Embryonic facial prominence (tissue), 1 donor: ENCODE measurements at regions not wholly inside any gene's neighbourhood (a gene's known extent, or its start where the extent isn't known, plus 50 kb on each side); places are given as distances from the start of the nearest gene placed in this dataset.

Experiments
- DNase-seq: peaks from one replicate; pipeline ENCODE4 v3.0.0-alpha.2; 2016; ENCODE audit errors: extremely low spot score

DNA sequence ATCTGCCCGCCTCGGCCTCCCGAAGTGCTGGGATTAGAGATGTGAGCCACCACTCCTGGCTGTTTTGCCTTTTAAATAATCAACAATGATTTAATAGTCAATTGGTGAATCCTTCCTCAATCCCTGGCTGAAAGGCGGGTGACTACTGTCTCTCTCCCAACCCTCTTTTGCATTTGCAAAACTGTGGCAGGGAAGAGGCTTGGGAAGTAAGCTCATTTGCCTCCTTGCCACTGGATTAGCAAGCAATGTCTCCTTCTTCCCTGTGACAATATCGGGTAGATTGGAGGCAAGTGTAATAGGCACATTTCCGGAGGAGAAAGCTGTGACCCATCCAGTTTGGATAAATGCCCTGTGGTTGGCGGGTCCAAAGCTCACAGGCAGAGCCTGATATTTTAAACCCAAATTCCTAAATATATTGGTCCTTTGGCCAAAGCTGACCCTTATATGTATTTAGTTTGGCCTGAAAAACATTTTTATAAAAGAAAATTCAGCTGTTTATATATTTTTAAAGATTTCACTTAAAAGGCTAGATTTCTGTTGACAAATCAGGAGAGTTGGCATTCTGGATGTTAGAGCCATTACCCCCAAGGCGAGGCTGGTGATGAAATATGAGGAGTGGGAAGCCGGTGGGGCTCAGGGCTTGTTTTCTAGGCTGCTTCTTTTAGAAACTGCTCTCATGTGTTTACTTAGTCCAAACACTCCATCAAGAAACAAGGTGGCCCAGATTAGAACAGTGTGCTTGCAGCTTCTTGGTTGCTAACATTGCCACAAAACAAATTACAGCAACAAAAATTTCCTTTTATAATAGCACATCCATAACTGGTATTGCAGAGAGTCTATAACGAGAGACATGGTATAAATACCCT, 646.9 kb upstream of the TMEM132C start:
- no peak for DNase-seq

DNA sequence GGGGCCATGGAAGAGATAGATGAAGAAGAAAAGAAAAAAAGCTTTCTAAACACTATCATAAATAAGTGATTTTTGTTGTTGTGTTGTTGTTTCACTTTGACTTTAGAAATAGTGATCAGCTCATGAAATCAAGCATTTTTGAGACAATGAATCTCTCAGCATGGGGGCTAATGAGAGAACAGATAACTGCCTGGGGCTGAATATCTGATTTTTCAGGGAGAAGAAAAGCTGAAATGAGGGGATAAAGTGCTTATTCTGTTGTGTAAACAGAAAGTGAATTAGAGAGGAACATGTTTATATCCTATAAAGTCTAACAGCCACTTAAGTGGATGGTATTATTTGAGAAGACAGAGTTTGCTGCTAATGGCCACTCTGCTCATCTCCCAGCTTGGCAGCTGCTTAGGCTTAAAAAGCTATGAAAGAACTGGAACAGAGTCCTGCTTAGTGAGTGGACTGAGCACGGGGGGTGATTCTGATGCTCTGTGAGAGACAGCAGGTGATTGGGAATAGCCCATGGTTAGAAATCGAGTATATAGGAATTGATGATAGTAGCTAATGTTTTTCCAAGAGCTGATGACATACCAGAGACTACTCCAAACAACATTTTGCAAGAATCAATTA, 646.1 kb upstream of the TMEM132C start:
- DNase-seq = no peak

DNA sequence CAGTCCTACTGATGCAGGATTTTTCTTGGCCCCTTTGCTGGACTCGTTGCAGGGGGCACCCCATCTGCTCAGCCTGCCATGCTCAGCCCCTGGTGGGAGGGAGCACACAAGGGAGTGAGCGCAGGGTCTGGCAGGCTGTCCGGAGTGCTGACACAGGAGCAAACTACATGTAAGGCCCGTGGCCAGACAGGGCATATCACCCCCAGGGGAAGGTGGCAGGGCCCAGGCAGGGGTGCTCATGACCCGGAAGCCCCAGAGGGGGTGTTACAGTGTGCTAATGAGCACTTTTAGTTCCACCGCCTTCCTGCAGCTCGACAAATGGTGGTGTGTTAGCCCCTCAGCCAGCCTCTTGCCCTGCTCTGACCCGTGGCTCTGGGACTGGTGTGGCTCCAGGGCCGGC, 645.6 kb upstream of the TMEM132C start:
- no peak for DNase-seq

DNA sequence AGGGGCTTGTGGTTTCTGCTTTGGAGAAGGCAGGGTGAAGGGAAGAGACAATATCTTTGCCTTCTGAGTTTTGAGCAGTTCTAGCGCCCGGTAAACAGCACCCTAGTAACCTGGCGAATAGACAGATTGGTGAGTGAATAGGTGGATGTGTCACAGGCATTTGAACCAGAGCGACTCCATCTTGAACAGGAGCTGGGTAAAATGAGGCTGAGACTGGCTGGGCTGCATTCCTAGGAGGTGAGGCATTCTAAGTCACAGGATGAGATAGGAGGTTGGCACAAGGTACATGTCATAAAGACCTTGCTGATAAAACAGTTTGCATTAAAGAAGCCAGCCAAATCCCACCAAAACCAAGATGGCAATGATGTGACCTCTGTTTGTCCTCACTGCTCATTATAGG, 643.6 kb upstream of the TMEM132C start:
- no peak for DNase-seq

DNA sequence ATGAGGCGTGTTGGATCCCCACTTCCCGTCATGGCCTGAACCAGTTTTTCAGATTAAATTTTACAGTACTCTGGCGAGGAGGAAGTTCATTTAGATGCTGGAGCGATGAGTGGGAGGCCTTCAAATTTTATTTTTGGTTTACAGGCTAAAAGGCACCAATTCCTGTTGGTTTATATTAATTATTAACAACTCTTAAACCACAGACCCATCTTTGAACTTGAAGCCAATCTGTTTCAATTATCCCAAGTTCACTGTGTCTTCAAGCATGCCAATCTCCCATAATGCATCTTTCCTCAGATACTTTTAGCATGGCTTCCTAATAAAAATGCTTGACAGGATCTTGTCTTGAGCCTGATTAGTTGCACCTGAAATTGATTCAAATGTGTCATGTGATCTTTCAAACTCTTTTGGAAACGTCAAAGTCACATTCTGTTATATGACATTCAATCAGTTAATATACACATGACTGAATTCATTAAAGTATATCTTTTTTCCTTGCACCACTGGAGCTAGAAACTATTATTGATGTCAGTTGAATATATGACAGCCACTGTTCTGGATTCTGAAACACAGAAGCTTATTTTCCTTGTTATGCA, 641.7 kb upstream of the TMEM132C start:
- no peak for DNase-seq

DNA sequence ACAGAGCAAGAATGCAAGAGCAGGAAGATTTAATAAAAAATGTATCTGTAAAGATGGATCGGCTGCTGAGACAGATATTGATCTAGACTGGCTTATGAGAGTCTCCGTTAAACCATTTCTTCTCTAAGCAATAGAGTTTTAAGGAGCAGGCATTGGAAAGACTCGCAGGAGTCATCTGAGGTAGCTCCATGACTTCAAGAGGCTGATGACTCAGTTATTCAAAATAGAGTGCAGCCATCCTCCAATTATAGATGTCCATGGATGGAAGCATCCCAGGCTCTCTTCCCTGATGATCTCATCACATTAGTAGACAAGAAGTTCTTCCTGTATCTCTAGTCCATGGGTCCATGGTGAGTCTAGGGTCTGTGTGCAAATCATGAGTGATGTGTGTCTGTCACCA, 638.3 kb upstream of the TMEM132C start:
- no peak for DNase-seq

DNA sequence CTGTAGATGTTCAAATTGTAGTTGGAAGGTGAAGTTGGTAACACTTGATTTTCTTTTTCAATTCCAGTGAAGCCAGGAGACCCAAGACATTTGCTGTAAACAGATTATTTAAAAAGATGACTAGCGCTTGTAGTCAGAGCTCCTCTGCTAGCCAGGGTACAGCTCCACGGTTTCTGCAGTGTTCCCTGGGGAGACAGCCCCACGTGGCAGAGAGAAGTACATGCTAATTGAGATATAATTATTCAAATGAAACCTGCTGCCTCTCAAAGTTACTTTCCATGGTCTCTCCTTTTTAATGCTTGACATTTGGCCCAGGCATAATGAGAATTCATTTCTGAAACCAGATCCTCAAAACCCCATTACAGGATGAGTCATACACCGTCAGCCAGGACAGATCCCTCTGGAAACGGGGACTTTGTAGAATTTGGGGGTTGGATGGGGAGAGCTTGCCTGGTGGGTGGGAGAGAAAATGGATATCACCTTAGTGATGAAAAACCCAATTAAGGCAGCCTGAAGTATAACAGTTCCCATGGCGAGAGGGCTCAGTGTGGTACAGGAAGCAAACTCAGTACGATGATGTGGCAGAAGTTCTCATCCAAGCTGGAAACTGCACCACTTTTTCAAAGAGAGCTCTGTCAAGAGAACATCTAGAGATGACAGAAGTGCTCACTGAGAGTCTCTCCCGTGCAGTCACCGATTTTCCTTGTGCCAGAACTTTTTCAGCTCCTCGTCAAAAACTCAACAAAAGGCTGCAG, 637.7 kb upstream of the TMEM132C start:
- no peak for DNase-seq

DNA sequence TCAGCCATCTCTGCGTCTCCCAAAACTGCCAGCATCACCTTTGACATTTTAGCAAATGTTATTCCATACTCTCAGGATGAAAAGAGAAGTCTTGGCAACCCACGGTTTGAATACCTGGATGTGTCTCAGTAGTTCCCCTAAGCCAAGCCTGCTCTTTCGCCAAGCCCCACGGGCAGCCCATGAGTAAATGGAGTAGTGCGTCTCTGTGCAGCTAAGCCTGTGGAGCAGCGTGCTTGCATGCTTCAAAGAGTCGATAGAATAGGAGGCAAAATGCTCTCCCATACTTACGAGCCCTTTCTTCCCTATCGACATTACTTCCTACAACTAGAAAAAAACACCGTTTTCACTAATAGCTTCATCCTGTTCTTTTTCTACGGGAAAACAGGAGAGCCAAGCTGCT, 634.5 kb upstream of the TMEM132C start:
- no peak for DNase-seq

DNA sequence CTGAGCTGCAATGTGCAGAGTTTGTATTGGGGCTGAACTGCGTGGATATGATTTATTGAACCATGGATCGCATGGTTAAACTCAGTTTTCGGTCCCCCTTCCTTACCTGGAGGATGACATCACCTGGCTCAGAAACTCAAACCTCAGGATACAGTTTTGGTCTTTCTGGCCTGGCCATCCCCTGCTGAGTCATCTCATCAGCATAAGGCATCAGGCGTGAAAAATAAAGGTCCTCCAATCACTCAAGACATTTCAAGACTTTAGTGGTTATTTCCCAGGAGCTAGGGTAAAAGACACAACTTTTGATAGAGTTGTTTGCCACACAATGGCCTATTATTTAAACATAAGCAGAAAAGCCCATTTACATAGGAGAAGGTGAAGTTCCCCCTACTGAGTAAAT, 631.1 kb upstream of the TMEM132C start:
- no peak for DNase-seq

DNA sequence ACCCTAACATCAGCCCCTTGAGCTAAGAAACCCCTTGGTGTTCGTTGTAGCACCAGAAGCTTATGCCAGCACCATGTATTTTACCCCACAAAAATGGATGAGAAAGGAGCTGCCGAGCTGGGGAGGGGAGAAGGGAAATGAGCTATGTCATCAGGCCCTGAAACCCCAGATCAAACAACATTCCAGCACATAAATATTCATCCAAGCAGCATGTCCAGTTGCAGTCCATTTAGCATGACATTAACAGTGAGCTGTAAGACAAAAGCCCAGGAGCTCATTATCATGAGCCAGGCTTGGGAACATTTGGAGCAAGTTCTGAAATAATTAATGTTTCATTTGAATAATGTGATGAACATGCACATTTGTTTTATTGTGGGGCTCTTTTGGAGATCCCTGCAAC, 630.1 kb upstream of the TMEM132C start:
- DNase-seq = no peak

DNA sequence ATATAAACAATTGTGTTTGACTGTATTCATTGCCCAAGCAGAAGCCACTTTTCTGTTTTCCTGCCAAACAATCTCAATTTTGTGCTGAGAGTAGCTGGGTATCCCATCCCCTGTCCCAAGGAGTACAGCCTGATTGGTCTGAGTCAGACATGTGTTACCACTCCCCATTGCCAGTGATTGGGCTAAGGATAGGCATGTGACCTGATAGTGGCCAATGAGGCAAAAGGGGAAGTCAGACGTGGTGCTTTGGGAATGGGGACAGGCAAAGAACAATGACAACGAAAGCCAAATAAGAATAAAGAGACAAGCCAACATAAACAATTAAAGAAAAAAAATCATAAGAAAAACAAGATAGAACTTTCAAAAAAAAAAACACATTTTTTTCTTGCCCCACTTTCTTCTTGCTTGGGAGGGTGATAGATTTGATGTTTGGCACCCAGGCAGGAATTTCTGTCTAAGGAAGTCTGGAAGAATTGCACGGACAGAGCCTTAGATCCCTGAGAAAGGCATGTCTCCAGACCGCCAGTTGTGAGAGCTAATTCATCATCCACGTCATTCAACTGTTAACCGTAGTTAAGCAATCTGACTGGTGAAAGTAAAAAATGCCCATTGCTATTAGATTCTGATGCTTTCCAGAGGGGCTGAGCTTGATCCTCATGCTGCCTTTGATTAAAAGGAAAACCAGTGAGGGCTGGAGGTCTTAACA, 626.6 kb upstream of the TMEM132C start:
- no peak for DNase-seq

DNA sequence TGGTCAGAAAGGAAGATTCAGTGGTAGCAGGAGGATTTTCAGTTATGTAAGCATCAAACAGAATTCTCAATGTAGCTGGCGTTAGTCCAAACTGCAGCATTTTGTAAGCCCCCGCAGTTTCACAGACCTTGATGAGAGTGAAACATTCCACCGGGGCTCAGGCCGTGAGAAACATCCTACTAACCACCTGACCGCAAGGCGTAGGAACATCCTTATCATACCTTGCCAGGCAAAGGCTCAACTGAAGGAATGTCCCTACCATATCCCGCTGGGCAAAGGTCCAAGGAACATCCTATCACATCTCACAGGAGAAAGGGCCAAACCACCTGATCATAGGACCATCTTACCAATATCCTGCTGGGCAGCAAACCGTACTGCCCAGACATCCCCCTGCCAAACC, 624.8 kb upstream of the TMEM132C start:
- no peak for DNase-seq

DNA sequence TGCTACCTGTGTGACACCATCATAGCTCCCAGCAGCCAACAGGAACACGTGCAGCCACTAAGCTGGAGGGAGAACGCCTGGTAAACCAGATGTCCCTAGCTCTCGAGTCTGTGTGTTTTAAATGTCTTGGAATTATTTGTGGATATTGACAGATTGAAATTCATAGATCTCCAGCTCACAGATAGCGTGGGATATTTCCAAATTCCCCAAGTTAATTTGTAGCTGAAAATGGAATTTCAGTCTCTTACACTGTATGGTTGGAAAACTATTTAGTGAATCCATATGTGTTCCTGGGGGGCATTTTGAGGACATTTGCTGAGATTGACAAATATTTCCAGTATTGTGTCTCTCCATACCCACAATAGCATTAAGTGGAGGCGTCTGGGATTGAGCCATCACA, 618.6 kb upstream of the TMEM132C start:
- no peak for DNase-seq

DNA sequence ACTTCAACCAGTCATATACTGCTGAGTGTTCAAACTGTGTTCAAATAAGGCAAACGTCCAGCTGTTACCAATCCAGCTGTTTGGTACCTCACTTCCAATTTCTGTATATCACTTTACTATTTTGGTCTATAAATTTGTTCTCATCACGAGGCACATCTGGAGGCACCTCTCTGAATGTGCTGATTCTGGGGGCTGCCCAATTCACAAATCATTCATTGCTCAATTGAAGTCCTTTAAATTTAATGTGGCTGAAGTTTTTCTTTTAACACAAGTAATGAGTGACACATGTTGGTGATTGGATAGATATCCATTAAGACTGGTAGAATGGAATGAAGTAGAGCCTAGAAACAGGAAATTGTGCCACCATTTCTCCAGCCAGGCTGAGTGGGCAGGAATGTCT, 617.0 kb upstream of the TMEM132C start:
- DNase-seq = no peak

DNA sequence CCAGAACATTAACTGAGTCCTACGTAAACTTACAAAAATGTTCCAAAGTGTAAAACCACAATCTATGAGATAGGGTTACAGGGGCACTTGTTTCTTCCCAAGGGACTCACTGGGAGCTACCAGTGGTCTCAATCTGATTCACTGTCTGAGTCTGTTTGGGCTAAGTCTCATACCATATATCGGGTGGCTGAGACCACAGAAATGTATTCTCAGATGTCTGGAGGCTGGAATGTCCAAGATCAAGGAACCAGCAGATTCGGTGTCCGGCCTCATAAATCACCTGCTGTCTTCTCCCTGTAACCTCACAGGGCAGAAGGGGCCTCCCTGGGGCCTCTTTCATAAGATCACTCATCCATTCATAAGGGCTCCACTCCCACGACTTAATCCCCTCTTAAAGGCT, 616.3 kb upstream of the TMEM132C start:
- DNase-seq = no peak

DNA sequence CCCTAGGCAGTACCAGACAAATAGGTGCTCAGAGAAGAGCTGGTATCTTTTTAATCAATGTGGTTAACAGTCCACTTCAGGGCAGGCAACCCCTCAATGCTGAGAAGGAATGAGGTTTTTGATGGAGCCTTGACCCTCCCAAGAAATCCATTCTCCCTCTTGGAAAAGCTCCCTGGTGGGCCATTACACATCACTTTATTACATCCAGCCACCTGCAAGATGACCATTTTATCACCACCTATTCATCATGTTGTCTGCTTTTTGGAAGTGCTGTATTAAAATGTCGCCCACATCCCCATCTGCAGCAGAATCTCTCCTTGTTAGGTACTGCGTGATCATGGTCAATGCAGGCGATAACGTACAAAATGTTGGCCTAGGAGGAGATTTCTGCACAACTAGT, 614.7 kb upstream of the TMEM132C start:
- no peak for DNase-seq

DNA sequence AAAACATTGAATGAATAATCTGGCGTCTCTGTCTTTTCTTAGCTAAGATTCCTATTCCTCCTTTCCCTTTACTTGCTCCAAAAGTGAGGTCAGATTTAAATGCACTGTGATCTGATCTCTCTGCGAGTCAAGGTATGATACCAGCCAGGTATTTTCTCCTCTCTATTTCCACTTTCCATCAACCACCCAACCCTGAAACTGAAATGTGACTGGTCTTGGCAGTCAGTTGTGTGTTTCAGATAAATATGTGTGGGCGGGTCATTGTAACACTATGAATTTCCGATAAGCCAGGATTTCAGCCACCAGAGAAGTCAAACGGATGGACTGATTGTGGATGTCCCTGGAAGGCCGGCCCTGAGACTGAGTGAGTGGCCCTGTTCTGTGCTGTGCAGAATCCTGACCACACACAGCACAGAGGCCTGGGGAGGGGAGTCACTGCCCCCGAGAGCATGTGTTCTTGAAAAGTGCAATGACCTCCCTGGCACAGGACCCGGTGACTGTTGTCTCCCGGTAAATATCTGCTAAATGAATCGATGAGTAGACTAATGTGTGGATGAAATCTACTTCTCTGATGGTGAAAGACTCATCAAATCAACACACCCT, 612.5 kb upstream of the TMEM132C start:
- DNase-seq = no peak

DNA sequence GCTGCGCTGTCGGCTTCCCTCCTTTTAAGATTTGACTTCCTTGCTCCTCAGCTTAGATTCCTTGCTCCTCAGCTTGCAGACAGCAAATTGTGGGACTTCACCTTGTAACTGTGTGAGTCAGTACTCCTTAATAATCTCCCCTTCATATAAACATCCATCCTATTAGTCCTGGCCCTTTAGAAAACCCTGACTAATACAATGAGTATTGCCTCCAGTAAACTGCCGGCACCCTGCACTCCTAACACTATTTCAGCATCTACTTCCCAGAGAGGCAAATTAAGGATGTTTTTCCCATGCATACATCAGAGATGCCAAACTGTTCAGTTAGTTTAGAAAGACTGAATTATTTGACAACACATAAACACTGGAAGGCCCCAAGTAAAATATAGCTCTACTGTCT, 611.3 kb upstream of the TMEM132C start:
- no peak for DNase-seq

DNA sequence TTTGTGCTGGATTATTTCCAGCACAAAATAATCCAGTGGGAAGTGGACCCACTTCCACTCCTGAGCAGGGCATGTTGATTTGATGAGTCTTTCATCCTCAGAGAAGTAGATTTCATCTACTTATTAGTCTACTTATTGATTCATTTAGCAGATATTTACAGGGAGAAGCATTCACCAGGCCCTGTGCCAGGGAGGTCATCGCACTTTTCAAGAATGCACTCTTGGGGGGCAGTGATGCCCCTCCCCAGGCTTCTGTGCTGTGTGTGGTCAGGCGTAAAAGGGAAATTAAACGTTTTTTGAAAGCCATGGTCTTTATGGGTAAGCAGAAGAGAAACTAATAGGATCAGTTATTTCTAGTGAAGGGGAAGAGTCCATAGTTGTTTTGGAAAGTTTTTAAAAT, 610.7 kb upstream of the TMEM132C start:
- no peak for DNase-seq

DNA sequence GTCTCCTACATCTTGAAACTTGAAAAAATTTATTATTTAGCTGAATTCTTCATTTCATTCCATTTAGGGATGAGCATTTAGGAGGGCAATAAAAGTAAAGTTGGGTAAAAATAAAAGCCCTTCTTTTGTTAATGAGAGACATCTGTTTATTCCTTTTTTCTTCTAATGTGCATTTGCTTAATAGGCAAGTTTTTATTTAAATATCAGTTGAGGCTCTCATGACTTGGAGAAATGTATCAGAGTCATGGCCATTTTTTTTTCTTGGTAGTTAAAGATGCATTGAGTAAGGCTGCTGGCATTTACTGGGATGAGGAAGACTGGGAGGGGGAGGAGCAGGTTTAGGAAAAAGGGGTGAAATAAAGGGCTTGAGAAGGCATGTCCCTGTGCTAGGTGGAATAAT, 609.9 kb upstream of the TMEM132C start:
- no peak for DNase-seq

DNA sequence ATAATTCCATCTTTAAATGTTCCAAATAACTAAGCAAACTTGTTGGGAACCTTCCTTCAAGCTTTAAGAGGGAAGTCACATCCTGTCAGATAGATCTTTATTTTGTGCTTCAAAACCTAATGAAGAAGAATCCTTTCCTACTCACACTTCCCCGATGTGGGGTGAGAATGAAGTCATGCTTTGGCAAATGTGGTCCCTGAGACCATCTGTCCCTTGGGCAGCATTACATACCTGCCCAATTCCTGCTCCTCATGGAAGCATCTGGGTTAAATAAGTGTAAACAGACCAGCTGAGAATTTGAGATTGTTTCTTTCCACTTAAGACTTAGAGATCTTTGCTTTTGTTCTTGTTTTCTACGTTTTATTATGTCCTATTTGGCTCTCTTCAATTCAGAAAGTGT, 606.0 kb upstream of the TMEM132C start:
- DNase-seq = no peak
